Transverse colon (tissue), 4 donors: ENCODE measurements at regions not wholly inside any gene's neighbourhood (a gene's known extent, or its start where the extent isn't known, plus 50 kb on each side); places are given as distances from the start of the nearest gene placed in this dataset.

Experiments used
- EP300 ChIP-seq: sonication (generic); formaldehyde crosslinking; IDR thresholded peaks from one replicate; pipeline ENCODE4 v1.6.1; 2017; ENCODE audit warnings: antibody characterized with exemption, low read depth
- POLR2AphosphoS5 ChIP-seq, 3 donors: sonication (generic); formaldehyde crosslinking; IDR thresholded peaks; one replicate each; pipeline ENCODE4 v1.6.1; 2016; ENCODE audit warnings: antibody characterized with exemption in 3 of 3
- TF ChIP-seq, protein P1 (sequence below), 5 experiments: fragments of 200-600 bp in 3 of 5; fragments of 450-650 bp in 2 of 5; sonication (generic) in 3 of 5; IDR thresholded peaks; 1 replicate in 2 of 5; 2 replicates in 3 of 5; pipeline ENCODE4 v1.5.1; 2016 to 2017; ENCODE audit warnings: antibody characterized with exemption in 5 of 5, inconsistent platforms in 3 of 5, mild to moderate bottlenecking in 2 of 5, moderate library complexity in 1 of 5

DNA sequence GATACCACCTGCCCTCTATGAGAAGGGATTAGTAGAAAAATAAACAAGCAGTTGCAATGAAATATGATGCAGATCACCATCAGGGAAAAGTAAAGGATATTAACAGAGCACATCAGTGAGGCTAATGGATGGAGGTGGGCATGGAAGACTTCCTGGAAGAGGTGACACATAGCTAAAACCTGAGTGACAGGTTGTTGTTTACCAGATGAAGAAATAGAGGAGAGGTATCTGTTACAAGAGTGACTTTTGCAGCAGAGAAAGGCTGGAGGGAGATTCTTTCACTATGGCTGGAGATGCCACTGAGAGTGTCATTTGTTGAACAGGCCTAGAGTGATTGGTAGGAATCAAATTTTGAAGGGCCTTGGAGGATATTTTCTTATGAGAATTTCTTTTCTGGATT, 646.2 kb downstream of the GATA3 start:
- TF ChIP-seq EP300 (no peak), POLR2AphosphoS5 (IDR thresholded peaks at IDR 0.05) (no peak)
- TF ChIP-seq, protein P1, sequence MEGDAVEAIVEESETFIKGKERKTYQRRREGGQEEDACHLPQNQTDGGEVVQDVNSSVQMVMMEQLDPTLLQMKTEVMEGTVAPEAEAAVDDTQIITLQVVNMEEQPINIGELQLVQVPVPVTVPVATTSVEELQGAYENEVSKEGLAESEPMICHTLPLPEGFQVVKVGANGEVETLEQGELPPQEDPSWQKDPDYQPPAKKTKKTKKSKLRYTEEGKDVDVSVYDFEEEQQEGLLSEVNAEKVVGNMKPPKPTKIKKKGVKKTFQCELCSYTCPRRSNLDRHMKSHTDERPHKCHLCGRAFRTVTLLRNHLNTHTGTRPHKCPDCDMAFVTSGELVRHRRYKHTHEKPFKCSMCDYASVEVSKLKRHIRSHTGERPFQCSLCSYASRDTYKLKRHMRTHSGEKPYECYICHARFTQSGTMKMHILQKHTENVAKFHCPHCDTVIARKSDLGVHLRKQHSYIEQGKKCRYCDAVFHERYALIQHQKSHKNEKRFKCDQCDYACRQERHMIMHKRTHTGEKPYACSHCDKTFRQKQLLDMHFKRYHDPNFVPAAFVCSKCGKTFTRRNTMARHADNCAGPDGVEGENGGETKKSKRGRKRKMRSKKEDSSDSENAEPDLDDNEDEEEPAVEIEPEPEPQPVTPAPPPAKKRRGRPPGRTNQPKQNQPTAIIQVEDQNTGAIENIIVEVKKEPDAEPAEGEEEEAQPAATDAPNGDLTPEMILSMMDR (IDR thresholded peaks at IDR 0.05): no peak
